HG02763 (cell line): ENCODE measurements at regions not wholly inside any gene's neighbourhood (a gene's known extent, or its start where the extent isn't known, plus 50 kb on each side); places are given as distances from the start of the nearest gene placed in this dataset.
"Not testable (repeated sequence)": the region's sequence is repeated elsewhere in the genome, so short reads cannot be mapped to it uniquely, and the experiment has no call there.

ENCODE experiments used
- ATAC-seq: cut with Tn5 transposase; IDR thresholded peaks from one replicate; pipeline ENCODE4 v1.9.1; 2021; ENCODE audit warnings: mild to moderate bottlenecking, moderate library complexity; ENCODE audit not compliant: unreplicated experiment

DNA sequence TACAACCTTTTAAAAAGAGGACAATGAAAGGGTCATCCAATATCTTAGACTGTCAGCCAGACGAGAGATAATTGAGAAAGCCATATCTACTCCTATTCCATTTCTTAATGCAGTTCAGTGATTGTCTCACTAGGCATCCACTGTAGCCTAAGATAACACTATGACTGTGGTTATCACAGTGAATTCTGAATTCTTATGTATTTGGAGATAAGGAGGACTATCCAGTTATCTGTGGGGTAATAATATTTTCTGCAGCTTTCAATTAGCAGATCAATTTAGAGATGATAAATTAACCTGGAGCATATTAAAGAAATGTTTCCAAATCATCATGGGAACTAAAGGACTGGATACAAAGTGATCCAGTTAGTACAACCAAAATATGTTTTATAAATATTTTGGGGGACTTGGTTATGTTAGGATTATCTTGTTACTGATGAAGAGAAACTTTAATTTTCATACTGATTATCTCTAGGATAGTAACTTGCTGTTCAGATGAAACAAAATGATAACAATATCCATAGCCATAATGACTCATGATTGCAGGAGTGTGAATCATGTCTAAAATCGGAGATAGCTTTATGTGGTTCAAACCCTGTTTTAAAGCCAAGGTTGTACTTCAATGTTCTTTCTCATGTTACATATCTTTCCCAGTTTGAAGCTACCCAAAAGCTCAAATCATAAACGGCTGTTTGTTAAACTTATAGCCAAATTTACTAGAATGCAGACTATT is 1152.0 kb downstream of the HACE1 start:
- no peak for ATAC-seq

DNA sequence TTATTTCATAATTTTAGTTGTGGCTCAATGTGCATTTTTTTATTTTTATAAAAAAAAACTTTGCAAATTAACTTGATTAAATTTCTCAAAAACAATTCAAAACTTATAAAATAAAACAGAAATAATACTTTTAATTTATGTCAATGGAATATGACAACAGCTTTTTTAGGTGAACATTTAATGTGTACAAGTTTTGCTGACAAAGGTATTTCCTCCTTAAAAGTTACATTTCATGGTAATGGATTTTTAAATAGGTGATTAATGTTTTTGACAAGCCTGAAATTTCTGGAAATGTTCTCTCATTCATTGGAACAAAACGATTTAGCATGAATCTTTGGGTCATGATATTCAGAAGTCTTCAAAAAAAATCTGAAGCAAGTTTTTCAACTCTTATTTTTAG is 1160.0 kb downstream of the HACE1 start:
- ATAC-seq, result no peak

DNA sequence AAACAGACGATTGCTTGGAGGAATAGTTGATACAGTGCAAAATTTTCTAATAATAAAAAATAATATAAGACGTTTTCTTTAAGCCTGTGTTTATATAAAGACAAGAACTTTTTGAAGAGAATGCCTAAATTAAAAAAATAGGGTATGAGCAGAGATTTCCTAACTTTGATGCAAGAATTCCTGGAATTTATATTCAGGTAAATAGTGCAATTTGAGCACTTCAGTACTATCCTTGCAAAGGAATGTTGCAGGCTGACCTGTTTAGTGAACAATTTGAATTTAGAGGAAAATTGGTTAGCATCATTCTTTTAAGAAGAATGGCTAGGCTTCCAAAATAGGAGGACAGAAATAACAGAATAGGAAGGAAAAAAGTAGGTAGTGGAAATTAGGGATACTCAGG is 1172.3 kb downstream of the HACE1 start:
- ATAC-seq, result no peak

DNA sequence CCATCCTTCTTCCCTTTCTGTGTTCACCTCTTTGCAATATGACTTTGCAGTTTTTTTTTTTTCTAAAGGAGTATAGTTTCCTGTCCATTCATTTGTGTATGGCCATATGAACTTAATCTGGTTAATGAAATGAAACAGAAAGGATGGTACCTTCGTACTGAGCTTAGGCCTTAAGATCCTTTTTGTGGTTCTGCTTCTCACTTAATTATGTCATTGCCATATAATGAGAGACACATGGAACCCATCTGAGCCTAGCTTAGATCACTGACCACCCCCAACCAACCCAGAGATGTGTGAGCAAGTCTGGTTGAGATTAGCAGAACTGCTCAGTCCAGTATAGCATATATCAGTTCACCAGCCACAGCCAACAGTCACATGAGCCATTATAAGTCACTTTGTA is 1179.6 kb downstream of the HACE1 start:
- no peak for ATAC-seq

DNA sequence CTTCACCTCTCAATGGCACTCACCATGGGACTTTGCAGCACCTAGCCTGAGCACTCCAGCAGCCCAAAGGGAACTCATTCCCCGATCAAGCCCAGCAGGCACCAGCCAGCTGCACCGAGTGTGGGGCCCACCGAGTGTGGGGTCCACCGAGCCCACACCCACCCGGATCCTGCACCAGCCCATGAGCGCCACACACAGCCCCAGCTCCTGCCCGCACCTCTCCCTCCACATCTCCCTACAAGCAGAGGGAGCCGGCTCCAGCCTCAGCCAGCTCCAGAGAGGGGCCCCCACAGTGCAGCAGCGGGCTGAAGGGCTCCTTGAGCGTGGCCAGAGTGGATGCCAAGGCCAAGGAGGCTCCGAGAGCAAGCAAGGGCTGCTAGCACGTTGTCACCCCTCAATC is 1182.4 kb downstream of the HACE1 start:
- ATAC-seq, result no peak

DNA sequence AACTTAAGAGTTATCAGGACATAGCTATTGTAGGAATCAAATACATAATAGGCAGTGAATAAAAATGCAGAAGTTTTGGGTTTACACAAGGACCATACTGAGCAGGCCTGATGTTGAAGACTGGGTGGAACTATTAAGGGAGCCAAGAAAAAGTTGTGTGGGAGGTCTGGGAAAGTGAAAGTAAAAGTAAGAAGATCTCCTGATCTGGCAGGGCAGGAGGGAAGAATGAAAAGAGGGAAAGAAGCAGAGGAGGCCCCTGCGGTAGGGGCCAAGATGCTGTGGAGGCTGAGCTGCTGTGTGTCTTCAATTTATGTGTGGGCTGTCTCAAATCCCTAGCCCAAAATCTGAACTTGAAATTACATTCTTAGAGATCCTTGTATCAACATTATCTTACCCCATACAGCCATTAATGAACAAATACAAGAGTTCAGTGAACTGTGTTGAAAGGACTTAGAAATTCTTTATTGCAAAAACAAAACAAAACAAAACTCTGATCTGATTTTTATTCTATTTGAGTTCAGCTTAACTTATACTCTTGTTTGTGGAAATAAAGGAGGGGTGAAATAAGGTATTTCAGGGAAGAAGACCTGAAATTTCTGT is 1183.8 kb downstream of the HACE1 start:
- ATAC-seq, result no peak

DNA sequence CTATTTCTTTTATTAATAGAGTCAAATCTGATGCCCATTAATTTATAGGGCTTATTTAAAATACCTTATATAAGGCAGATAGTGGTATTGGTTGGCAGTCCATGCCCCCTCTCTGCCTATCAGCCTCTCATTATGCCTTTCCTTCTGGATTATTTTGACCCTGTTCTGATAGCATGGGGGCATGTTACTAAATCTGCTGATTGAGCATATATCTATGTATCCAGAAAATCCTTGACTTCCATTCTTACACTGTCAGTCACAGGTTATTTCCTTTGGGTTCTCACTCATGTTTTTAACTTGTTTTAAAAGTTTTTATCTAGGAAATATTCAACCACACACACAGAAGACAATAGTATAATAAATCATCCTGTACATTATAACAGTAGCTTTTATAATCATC is 1184.9 kb downstream of the HACE1 start:
- no peak for ATAC-seq

DNA sequence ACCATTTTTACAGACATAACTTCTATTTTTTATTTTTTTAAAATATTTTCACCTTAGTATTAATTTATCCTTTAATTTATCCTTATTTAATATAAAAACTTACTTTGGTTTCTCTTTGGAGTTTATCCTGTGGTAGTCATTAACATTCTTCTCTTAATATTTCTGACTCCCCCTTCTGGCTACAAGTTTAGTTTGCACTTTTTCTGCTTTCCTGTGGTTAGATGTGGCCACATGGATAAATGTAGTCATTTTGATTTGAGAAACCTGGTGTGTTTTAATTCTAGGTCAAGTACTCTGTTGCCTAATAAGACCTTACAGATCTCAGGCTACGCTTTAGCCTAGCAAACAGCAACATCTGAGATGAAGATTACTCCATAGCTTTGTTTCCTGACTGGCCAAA is 1187.5 kb downstream of the HACE1 start:
- ATAC-seq, result no peak

DNA sequence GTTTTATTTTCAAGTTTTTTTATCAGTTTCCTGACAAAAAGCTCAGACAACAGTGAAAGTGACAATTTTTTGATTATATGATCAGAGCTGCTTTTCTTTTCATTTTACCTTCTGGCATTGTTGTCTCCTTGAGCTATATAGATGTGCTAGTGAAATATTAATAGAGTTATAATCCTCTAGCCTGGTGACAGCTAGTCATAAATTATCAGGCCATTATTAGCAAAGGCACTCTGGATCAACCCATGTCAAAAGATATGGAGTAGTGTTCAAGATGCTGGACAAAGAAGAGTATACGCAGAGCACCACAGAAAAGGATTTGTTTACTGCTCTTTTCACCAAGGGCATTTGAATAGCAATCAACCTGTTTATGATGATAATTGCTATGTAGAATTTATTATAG is 1230.1 kb downstream of the HACE1 start:
- ATAC-seq, result no peak

DNA sequence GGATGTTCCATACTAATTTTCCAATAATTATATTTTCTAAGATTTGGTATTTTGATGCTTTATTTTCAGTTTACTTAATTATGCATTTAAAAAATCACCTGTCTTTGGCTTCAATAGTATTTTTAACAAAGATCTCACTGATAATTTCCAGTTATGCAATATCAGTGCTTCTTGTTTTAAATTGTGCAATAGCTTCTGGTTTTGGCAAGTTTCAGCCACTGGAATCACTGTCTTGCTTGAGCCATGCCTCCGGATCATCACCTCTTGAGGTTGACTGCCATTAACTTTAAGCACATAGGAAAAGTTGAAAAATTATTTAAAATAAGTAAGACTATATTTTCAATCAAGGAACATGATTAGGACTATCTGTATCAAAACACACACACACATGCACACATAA is 1242.1 kb downstream of the HACE1 start:
- no peak for ATAC-seq

DNA sequence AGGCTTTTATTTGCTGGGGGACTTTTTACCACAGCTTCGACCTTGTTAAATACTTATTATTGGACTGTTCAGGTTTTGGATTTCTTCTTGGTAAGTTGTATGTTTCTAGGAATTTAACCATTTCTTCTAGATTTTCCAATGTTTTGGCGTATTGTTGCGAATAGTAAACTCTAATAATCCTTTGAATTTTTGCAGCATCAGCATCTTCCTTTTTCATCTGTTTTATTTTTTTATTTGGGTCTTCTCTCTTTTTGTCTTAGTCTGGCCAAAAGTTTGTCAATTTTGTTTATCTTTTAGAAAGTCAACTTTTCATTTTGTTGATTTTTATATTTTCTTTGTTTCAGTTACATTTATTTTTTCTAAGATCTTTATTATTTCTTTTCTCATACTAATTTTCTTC is 1272.0 kb downstream of the HACE1 start:
- ATAC-seq, result no peak

DNA sequence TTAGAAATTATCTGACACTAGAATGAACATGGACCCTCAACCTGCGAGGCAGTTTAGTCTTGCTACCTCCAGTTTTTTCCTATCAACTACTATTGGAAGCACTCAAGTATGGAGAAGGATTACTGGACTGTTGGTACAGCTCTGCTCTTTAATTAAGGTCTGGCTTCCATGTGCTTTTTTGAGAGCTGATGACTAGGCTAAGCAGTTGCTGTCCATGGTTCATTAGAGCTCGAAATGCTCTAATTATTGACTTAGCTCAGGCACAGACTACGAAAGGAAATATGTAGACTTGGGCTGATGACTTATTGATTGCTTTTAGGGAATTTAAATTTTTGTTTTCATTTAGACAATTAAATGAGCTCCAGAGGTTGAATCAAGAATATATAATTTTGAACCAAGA is 1281.6 kb downstream of the HACE1 start:
- no peak for ATAC-seq

DNA sequence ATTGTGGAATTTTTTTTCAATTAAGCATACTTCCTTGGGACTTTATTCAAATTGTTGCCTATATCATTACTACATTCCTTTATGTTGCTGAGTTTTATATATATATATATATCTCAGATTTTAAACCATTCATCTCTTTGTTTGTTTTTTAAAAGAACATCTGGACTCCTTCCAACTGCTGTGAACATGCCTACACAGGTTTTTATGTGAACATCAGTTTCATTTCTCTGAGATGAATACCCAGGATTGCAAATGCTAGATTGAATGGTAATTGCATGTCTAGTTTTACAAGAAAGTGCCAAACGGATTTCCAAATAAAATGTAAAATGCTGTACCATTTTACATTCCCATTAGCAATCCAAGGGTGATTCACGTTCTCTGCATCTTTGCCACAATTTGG is 1289.3 kb downstream of the HACE1 start:
- ATAC-seq, result no peak

DNA sequence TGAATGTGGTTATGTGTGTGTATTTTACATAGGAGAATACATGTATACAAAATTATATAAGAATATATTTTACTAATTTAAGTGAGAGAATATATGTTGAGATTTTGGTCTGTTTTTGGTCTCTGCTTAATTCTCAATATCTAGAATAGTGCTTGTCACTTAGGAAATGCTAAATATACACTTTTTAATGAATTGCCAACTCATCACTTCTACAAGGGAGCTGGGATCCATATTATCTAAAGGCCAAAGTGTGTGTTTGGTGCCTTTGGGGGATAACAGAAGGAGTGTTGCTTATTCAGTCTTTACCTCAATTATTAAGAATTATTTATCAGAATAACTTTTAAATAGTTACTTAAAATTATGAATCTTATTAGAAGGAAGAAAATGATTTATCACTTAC is 1304.8 kb downstream of the HACE1 start:
- ATAC-seq, result no peak

DNA sequence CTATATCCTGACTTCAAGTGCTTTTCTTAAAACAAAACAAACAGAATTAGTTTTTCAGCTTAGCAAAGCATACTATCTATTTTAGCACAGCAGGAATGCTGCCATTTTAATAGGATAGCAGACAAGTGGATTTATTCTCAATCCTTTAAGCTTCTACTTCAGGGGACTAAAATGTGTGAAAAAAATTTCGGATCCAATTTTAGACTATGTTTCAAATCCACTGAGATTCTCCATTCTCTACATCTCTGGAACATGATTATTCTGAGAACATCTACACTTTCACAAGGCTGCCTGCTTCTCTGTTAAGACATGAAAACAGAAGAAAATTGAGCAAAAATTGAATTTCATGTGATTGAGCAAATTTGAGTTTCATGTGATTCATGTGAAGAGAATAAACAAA is 1321.3 kb downstream of the HACE1 start:
- no peak for ATAC-seq

DNA sequence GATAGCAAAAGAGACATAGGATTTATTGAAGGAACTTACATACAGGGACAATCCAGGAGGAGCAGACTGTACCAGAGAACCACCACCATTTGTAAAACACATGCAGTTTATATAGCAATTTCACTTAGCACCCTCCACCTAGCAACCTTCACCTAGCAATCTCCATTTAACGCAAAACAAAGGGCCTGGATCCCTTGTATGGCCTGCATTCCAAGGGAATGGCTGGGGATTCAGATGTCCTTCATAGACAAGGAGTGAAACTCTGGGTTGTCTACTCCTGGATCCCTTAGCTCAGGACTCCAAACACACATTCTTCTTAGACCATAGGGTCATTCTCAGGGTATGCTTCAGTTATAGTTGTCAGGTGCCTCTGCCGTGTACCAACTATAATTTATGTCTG is 1324.9 kb downstream of the HACE1 start:
- no peak for ATAC-seq

DNA sequence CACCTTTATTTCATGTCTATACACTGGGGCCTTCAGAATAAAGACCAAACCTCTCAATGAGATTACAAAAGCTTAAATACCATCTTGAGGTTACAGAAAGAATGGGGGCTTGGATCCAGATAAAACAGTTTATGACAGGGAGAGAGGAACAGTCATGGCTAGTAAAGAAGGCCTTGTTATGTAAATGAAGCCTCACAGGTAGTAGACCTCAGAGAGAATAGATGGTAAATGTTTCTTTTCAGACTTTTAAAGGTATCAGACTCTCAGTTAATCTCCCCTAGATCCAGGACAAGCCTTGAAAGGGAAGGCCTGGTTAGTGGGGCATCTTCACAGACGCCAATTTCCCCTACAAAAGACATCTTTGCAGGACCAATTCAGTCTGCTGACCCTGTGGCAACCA is 1325.6 kb downstream of the HACE1 start:
- ATAC-seq, result no peak

DNA sequence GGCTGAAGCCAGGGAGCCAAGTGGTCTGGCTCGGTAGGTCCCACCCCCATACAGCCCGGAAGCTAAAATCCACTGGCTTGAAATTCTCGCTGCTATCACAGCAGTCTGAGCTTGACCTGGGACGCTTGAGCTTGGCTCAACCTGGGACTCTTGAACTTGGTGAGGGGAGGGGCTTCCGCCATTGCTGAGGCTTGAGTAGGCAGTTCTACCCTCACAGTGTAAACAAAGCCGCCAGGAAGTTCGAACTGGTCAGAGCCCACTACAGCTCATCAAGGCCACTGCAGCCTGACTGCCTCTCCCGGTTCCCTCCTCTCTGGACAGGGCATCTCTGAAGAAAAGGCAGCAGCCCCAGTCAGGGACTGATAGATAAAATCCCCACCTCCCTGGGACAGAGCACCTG is 1337.7 kb downstream of the HACE1 start:
- ATAC-seq, result no peak

DNA sequence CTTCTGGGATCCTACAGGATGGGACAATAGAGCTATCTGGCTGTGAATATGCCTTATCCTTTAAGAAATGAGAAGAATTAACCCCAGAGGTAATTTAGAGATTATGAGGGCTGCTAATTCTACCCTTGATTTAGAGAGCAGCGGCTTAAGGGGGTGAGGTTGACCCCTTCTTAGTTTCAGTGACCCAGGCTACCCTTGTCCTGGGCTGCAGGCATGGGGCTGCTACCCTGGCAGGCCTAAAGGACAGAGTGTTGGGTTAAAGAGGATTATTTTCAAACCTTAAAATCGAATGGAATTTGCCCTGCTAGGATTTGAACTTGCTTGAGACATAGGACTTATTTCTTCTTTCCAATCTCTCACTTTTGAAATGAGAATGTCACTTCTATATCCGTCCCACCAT is 1343.4 kb downstream of the HACE1 start:
- ATAC-seq, result no peak

DNA sequence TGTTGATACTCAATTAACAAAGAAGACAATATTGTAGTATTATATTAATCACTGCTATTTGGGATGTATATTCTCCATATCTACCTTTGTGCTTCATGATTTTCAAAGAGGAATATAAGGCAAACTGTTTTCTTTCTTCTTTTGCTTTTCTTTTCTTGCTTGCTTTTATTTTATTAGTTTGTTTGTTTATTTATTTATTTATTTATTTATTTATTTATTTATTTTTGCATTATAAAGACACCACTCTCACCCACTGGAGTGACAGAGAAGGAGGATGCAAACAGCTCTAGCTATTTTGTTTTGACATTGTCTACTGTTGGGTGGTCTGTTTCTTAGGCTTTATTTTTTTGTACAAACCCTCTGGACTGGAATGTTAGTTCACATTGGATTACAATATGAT is 1352.7 kb downstream of the HACE1 start:
- ATAC-seq, result no peak

DNA sequence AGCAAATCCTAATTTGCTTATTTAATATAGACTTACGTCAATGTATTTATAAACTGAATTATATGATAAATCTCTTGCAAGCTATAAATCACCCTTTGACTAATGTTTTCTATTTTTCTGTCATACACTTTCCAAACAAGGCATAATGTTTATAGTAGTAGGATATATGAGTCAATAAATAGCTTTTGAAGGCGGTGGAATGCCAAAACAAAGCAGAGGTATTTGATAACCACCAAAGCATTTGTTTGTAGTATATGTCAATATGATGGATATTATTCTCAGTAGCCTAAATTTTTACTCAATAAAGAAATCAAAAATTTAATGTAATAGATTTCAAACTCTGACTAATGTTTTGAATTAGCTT is 1354.6 kb downstream of the HACE1 start:
- ATAC-seq, result no peak

DNA sequence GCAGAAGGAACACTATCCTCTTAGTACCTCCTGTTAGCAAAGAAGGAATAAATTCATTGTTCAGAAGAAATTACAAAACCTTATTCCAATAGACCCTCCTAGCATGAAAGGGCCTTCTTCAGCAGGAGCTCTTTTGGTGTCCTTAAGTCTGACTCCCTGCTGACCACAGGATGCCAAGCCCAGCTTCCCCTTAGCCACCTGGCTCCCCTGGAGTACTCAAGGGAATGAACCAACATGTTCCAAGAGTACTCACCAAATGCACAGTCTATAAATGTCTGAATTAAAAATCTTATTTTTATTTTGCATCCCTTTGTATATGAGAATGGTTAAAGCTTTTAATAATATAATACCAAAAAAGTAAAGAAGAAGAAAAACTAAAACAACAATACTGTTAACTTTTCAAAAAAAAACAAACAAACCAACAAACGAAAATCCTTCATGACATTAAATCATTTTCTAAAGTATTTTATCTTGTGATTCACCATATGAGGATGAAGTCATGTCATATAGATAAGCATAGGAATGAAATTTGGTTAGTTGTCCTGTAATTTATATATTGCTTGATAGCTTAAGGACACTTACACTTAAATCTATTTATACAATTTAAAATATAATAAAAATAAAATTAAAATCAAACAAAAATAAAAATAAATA is 1355.1 kb downstream of the HACE1 start:
- no peak for ATAC-seq

DNA sequence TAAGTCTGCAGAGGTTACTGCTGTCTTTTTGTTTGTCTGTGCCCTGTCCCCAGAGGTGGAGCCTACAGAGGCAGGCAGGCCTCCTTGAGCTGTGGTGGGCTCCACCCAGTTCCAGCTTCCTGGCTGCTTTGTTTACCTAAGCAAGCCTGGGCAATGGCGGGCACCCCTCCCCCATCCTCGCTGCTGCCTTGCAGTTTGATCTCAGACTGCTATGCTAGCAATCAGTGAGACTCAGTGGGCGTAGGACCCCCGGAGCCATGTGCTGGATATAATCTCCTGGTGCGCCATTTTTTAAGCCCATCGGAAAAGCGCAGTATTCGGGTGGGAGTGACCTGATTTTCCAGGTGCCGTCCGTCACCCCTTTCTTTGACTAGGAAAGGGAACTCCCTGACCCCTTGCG is 1363.1 kb downstream of the HACE1 start:
- not testable (repeated sequence) for ATAC-seq
